ENCODE measurements at regions not wholly inside any gene's neighbourhood (a gene's known extent, or its start where the extent isn't known, plus 50 kb on each side); places are given as distances from the start of the nearest gene placed in this dataset.

DNA sequence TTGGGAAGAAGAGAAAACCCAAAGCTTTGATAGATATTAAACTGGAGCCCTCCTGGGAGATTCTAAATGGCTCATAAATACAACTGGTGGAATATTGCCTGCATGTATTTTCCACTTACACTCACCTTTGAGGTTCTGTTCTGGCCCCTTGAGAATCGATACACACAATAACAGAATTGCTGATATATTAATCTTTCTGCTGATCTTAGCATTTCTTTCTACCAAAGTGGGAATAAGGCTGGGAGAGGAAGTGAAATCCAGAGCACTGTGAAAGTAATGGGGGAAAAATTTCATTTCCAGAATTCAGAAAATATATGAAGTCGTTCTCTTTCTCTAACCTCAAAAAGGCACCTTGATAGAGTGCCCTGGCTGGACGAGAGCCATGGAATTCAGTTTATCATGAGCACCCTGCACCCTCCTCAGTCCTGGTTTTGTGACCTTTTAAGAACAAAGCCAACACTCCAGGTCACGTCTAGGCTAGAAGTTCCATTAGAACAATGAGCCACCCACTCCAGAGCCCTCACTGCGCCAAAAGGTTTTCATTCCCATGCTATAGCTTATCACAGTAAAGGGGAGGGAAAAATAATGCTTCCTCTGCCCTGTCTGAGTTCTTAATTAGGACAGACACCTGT, 244.5 kb downstream of the CD83 start:
- Histone ChIP-seq H3K27ac (ENCODE audit: low read depth, low read length) (no peak overlapping the region), H3K4me3 (ENCODE audit: low read length) (no peak overlapping the region), H3K36me3 (ENCODE audit: insufficient read depth, low read length) (no peaks in the 10 kb centered on the region), H3K9me3 (ENCODE audit: insufficient read depth, low read depth, low read length) (no peaks in the 10 kb centered on the region), H3K27me3 (ENCODE audit: insufficient read depth, low read length) (no peaks in the 10 kb centered on the region), H3K4me1 (ENCODE audit: insufficient read depth, low read length) (peaks cover 40% of the 10 kb centered on the region), H3K9ac (ENCODE audit: low read depth, low read length) (no peak overlapping the region)
- 79% methylated on average over 4 of the region's 5 CpGs for WGBS

DNA sequence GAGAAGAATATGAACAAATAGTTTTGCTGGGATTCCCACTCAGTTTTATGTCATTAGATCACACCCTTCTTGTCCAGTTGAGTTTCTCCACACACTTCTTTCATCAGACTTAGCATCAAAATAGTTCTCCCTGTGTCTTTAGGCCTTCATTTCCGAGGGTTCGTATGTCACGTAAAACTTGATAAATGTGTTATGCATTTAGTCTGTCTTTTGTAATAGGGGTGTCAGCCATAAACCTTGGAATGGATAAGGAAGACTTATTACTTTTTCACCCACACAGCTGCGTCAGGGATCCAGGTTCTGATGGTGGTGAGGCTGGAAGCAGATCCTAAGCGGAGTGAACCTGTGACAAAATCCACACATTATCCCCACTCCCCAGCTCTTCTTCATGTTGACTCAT, 246.8 kb downstream of the CD83 start:
- Histone ChIP-seq H3K9ac (ENCODE audit: low read depth, low read length) (no peak overlapping the region), H3K4me3 (ENCODE audit: low read length) (no peak overlapping the region), H3K36me3 (ENCODE audit: insufficient read depth, low read length) (no peaks in the 10 kb centered on the region), H3K27me3 (ENCODE audit: insufficient read depth, low read length) (no peaks in the 10 kb centered on the region), H3K27ac (ENCODE audit: low read depth, low read length) (no peak overlapping the region), H3K9me3 (ENCODE audit: insufficient read depth, low read depth, low read length) (no peaks in the 10 kb centered on the region), H3K4me1 (ENCODE audit: insufficient read depth, low read length) (peaks cover 49% of the 10 kb centered on the region)
- 91% methylated on average over 5 of the region's 5 CpGs for WGBS

DNA sequence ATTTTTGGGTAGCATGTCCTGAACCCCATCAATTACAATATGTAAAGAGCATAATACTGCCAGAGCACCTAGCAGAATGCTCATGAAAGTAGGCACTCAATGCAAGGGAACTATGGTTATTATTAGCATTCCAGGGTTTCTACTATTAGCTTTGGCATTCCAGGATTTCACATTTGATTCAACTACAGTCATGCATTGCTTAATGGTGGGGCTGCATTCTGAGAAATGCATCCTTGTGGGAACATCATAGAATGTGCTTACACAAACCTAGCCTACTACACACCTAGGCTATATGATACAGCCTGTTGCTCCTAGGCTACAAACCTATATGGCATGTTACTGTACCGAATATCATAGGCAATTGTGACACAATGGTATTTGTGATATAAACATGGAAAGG, 247.8 kb downstream of the CD83 start:
- no peaks in the 10 kb centered on the region for H3K36me3 ChIP-seq (ENCODE audit: insufficient read depth, low read length)
- 92% methylated on average over 1 of the region's 1 CpG for WGBS

DNA sequence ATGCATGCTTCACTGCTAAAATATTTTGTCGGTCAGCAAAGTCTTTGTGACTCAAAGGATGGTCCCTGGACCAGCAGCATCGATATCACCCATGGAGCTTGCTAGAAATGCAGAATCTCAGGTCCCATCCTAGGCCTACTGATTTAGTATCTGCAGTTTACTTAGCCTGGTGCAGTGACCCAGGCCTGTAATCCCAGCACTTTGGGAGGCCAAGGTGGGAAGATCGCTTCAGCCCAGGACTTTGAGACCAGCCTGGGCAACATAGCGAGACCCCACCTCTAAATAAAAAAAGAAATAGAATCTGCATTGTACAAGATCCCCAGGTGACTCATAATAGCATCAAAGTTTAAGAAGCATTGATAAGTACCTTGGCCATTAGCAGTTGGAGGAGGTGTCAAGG, 248.7 kb downstream of the CD83 start:
- Histone ChIP-seq H3K27me3 (ENCODE audit: insufficient read depth, low read length) (peaks cover 3% of the 10 kb centered on the region; the same call in 1 of the 2 replicates), H3K9ac (ENCODE audit: low read depth, low read length) (no peak overlapping the region), H3K9me3 (ENCODE audit: insufficient read depth, low read depth, low read length) (no peaks in the 10 kb centered on the region), H3K36me3 (ENCODE audit: insufficient read depth, low read length) (no peaks in the 10 kb centered on the region), H3K4me3 (ENCODE audit: low read length) (no peak overlapping the region), H3K4me1 (ENCODE audit: insufficient read depth, low read length) (peaks cover 53% of the 10 kb centered on the region), H3K27ac (ENCODE audit: low read depth, low read length) (no peak overlapping the region; the same call in 1 of the 2 replicates)
- WGBS: 89% methylated on average over 4 of the region's 4 CpGs

More for the DNA sequence above, 247.8 kb downstream of the CD83 start:
- H3K9ac ChIP-seq (ENCODE audit: low read depth, low read length): no peak overlapping the region
- H3K4me3 ChIP-seq (ENCODE audit: low read length): no peak overlapping the region
- no peaks in the 10 kb centered on the region for H3K9me3 ChIP-seq (ENCODE audit: insufficient read depth, low read depth, low read length)
- no peak overlapping the region for H3K27ac ChIP-seq (ENCODE audit: low read depth, low read length)
- peaks cover 53% of the 10 kb centered on the region for H3K4me1 ChIP-seq (ENCODE audit: insufficient read depth, low read length)
- no peaks in the 10 kb centered on the region for H3K27me3 ChIP-seq (ENCODE audit: insufficient read depth, low read length)

DNA sequence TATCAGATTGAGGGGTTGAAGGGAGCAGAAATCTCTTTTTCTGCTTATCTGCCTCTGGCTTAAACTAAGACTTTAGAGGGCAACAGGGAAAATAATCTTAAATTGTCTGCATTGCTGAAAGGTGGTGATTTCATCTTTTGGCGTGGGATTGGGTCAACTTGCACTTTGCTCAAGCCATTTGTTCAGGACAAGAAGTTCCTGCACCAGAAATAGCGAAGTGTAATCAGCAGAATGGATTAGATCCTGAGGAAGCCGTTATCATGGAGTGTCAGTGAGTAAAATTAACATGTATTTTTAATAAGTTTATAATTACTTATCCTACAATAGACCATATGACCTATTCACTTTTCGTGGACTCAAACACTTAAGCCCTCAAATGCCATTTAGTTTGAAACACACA, 249.3 kb downstream of the CD83 start:
- Histone ChIP-seq H3K4me1 (ENCODE audit: insufficient read depth, low read length) (peaks cover 48% of the 10 kb centered on the region), H3K4me3 (ENCODE audit: low read length) (no peak overlapping the region), H3K9me3 (ENCODE audit: insufficient read depth, low read depth, low read length) (no peaks in the 10 kb centered on the region), H3K36me3 (ENCODE audit: insufficient read depth, low read length) (no peaks in the 10 kb centered on the region), H3K27ac (ENCODE audit: low read depth, low read length) (peak overlapping the region; percentile 83; the same call in 1 of the 2 replicates), H3K27me3 (ENCODE audit: insufficient read depth, low read length) (peaks cover 5% of the 10 kb centered on the region; the same call in 1 of the 2 replicates), H3K9ac (ENCODE audit: low read depth, low read length) (no peak overlapping the region)
- WGBS: 80% methylated on average over 3 of the region's 4 CpGs

DNA sequence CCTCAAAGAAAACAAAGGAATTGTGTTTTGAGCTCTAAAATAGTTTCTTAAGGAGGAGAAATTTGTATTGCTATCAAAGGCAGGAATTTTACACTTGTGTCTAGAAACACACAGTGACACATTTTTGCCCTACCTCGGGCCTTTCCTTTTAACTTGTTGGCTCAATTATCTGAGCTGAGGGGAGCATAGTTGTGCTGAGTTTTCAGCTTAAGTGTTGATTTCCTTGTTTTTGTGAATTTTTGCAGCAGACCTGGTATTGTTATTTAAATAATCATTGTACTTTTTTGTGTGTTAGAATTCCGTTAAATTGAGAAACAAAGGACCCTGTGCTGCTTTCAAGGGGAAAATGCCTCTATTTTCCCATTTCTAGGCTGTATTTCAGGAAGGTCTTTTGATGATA, 249.7 kb downstream of the CD83 start:
- no peak overlapping the region for H3K4me3 ChIP-seq (ENCODE audit: low read length)
- 19% methylated on average over 2 of the region's 2 CpGs for WGBS
- no peak overlapping the region for H3K9ac ChIP-seq (ENCODE audit: low read depth, low read length)
- H3K27ac ChIP-seq (ENCODE audit: low read depth, low read length): peak overlapping the region; percentile 83; the same call in 1 of the 2 replicates
- H3K4me1 ChIP-seq (ENCODE audit: insufficient read depth, low read length): peaks cover 43% of the 10 kb centered on the region
- H3K27me3 ChIP-seq (ENCODE audit: insufficient read depth, low read length): peaks cover 5% of the 10 kb centered on the region; the same call in 1 of the 2 replicates
- no peaks in the 10 kb centered on the region for H3K9me3 ChIP-seq (ENCODE audit: insufficient read depth, low read depth, low read length)
- H3K36me3 ChIP-seq (ENCODE audit: insufficient read depth, low read length): no peaks in the 10 kb centered on the region

DNA sequence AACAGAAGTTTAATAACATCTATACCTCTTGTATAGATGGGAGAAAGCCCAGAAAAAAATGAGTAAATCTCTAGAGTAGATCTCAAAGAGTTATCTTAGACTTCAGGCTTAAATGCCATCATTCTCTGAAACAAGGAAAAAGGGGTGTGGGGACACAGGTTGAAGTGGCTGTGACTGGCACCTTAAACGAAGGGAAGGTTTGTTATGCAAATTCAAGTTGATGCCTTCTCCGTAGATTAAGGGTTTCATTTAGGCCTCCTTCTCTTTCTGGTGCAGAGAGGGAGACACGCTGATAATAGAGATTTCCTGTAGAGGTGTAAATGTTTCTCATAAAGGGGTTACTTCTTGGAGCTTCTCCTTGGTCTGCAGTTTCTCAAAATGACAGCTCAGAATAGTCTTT, 252.1 kb downstream of the CD83 start:
- Histone ChIP-seq H3K4me1 (ENCODE audit: insufficient read depth, low read length) (peaks cover 38% of the 10 kb centered on the region), H3K27ac (ENCODE audit: low read depth, low read length) (no peak overlapping the region), H3K36me3 (ENCODE audit: insufficient read depth, low read length) (no peaks in the 10 kb centered on the region), H3K4me3 (ENCODE audit: low read length) (no peak overlapping the region), H3K9me3 (ENCODE audit: insufficient read depth, low read depth, low read length) (no peaks in the 10 kb centered on the region), H3K27me3 (ENCODE audit: insufficient read depth, low read length) (peaks cover 5% of the 10 kb centered on the region; the same call in 1 of the 2 replicates), H3K9ac (ENCODE audit: low read depth, low read length) (no peak overlapping the region)
- WGBS: 25% methylated on average over 3 of the region's 3 CpGs

DNA sequence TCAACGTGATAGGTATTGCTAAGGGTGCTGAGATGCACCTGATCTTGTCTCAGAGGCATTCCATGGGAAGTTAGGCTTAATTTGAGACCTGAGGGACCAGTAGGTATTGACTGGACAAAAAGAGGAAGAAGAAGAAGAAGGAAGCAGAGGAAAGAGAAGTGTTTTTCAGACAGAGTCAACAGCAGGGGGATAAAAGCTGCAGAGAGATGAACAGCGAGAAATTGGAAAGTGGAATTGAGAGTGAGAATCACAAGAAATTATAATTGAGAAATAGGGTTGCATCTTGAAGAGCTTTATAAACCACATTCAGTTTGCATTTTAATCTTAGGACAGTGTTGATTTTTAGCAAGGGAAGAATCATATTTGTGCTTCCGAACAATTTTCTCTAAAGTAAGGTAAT, 254.0 kb downstream of the CD83 start:
- Histone ChIP-seq H3K9ac (ENCODE audit: low read depth, low read length) (no peak overlapping the region), H3K27me3 (ENCODE audit: insufficient read depth, low read length) (peaks cover 5% of the 10 kb centered on the region; the same call in 1 of the 2 replicates), H3K9me3 (ENCODE audit: insufficient read depth, low read depth, low read length) (no peaks in the 10 kb centered on the region; the same call in none of the 2 replicates), H3K36me3 (ENCODE audit: insufficient read depth, low read length) (no peaks in the 10 kb centered on the region), H3K4me1 (ENCODE audit: insufficient read depth, low read length) (peaks cover 37% of the 10 kb centered on the region), H3K27ac (ENCODE audit: low read depth, low read length) (no peak overlapping the region), H3K4me3 (ENCODE audit: low read length) (no peak overlapping the region)
- WGBS: 90% methylated on average over 2 of the region's 3 CpGs

DNA sequence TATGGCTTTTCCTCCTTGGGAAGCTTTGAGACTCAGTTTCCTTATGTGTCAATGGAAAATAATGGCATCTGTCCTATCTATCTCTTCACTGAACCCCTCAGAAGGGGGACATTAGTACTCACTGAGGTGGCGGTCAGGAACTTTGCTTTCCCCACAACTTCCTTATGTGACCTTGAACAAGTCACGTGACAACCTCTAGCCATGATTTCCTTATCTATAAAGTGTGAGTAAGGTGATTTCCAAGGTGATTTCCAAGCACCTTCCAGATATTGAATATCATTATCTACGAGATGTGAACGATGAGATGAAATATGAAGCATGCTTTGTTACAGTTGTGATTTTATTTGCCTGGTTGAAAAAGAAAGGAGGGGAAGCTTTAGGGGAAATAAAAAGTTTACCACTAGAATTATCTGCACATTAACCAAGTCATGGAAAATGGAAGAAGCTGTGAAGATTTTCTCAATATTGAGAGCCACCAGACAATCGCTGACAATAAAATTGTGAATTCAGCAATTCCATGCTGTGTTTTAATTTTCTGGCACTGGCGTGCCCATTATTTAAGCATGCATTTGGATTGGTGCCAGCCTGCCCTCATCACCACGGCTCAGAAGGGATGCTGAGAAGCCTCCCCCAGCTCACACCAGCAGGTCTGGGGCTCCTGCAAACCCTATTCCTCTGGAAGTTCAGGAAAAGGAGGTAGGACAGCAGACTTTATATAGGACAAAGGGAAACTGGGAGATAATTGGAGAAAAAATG, 255.3 kb downstream of the CD83 start:
- WGBS: 93% methylated on average over 6 of the region's 7 CpGs
- H3K9ac ChIP-seq (ENCODE audit: low read depth, low read length): no peak overlapping the region

DNA sequence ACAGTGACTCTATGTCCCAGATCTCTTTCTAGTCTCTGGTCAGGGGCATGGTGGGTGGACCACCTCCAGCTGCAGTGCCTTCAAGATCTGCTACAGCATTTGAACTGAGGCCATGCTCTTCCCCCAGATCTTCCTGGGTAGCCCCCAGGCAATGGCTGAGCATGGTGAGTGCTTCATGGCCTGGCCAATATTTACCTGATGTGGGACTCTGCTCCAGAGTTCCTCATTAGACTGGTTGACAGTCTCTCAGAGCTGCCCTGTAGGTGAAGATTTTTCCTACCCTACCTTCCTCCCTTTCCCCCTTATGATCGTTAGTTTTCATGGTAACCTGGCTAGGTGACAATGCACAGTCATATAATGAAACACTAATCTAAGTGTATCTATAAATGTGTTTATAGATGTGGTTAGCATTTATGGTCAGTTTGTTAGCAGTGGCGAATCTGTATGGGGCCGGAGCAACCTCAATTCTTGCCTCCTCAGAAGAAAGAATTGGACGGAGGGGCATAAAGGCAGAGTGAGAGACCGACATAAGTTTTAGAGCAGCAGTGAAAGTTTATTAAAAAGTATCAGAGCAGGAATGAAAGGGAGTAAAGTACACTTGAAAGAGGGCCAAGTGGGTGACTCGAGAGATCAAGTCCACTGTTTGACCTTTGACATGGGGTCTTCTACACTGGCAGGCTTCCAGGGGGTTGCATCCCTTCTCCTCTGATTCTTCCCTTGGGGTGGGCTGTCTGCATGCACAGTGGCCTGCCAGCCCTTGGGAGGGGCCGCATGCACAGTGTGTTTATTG, 256.3 kb downstream of the CD83 start:
- WGBS: 93% methylated on average over 7 of the region's 7 CpGs

More for the DNA sequence above, 255.3 kb downstream of the CD83 start:
- Histone ChIP-seq H3K9me3 (ENCODE audit: insufficient read depth, low read depth, low read length) (peaks cover 8% of the 10 kb centered on the region), H3K4me3 (ENCODE audit: low read length) (no peak overlapping the region), H3K27me3 (ENCODE audit: insufficient read depth, low read length) (peaks cover 5% of the 10 kb centered on the region; the same call in 1 of the 2 replicates), H3K4me1 (ENCODE audit: insufficient read depth, low read length) (peaks cover 23% of the 10 kb centered on the region), H3K27ac (ENCODE audit: low read depth, low read length) (no peak overlapping the region), H3K36me3 (ENCODE audit: insufficient read depth, low read length) (peaks cover 4% of the 10 kb centered on the region; the same call in 1 of the 2 replicates)

DNA sequence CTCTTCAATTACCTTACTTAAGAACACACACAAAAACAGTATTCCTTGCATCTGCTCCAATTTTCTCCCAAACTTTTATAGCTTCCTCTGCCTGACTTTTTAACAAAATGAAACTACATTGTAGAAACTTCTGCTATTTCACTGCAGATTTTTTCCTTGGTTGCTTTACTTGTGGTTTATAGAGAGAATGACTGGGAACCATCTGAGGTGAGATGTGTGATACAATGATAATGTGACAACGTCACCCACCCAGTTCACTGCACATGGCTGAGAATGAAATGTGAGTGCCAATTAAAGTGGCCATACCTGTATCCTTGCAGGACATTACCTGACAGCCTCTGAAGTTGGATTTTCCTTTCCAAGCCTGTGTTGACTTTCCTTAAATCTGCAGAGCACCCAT, 258.4 kb downstream of the CD83 start:
- Histone ChIP-seq H3K9me3 (ENCODE audit: insufficient read depth, low read depth, low read length) (peaks cover 16% of the 10 kb centered on the region), H3K4me3 (ENCODE audit: low read length) (no peak overlapping the region), H3K9ac (ENCODE audit: low read depth, low read length) (no peak overlapping the region), H3K4me1 (ENCODE audit: insufficient read depth, low read length) (peaks cover 23% of the 10 kb centered on the region), H3K27ac (ENCODE audit: low read depth, low read length) (no peak overlapping the region), H3K36me3 (ENCODE audit: insufficient read depth, low read length) (peaks cover 7% of the 10 kb centered on the region), H3K27me3 (ENCODE audit: insufficient read depth, low read length) (peaks cover 5% of the 10 kb centered on the region; the same call in 1 of the 2 replicates)
- 89% methylated on average over 1 of the region's 1 CpG for WGBS

More for the DNA sequence above, 256.3 kb downstream of the CD83 start:
- Histone ChIP-seq H3K27ac (ENCODE audit: low read depth, low read length) (no peak overlapping the region), H3K4me1 (ENCODE audit: insufficient read depth, low read length) (peaks cover 16% of the 10 kb centered on the region), H3K27me3 (ENCODE audit: insufficient read depth, low read length) (peaks cover 5% of the 10 kb centered on the region; the same call in 1 of the 2 replicates), H3K9me3 (ENCODE audit: insufficient read depth, low read depth, low read length) (peaks cover 16% of the 10 kb centered on the region), H3K9ac (ENCODE audit: low read depth, low read length) (no peak overlapping the region), H3K4me3 (ENCODE audit: low read length) (no peak overlapping the region), H3K36me3 (ENCODE audit: insufficient read depth, low read length) (peaks cover 7% of the 10 kb centered on the region)
